H9 (cell line): ENCODE measurements at regions not wholly inside any gene's neighbourhood (a gene's known extent, or its start where the extent isn't known, plus 50 kb on each side); places are given as distances from the start of the nearest gene placed in this dataset.

Source experiments
- DNase-seq: peaks from one replicate; pipeline ENCODE4 v3.0.0-alpha.2; 2017
- H2AFZ ChIP-seq: one replicate; pipeline ENCODE4 v1.6.1; 2013; ENCODE audit warnings: mild to moderate bottlenecking, low read length, control low read depth, moderate library complexity
- H2AK5ac ChIP-seq: 2 replicates; pipeline ENCODE4 v1.6.1; 2013; ENCODE audit warnings: low read length, control low read depth, mixed read lengths; ENCODE audit not compliant: insufficient read length
- H2BK120ac ChIP-seq: one replicate; pipeline ENCODE4 v1.6.1; 2013; ENCODE audit warnings: low read depth, mild to moderate bottlenecking, low read length, control low read depth, inconsistent platforms; ENCODE audit not compliant: poor library complexity, severe bottlenecking
- H2BK12ac ChIP-seq: 2 replicates; pipeline ENCODE4 v1.6.1; 2013; ENCODE audit warnings: low read length, control low read depth, mixed read lengths, low read depth; ENCODE audit not compliant: insufficient read length
- H2BK15ac ChIP-seq: 2 replicates; pipeline ENCODE4 v1.6.1; 2013; ENCODE audit warnings: low read depth, low read length, control low read depth
- H2BK20ac ChIP-seq: one replicate; pipeline ENCODE4 v1.6.1; 2013; ENCODE audit warnings: low read depth, mild to moderate bottlenecking, low read length, control low read depth, inconsistent platforms; ENCODE audit not compliant: poor library complexity, severe bottlenecking
- H2BK5ac ChIP-seq: 2 replicates; pipeline ENCODE4 v1.6.1; 2013; ENCODE audit warnings: low read length, control low read depth, mixed read lengths; ENCODE audit not compliant: insufficient read length
- H3K14ac ChIP-seq: 2 replicates; pipeline ENCODE4 v1.6.1; 2013; ENCODE audit warnings: low read length, control low read depth; ENCODE audit not compliant: insufficient read depth
- H3K18ac ChIP-seq: 2 replicates; pipeline ENCODE4 v1.6.1; 2013; ENCODE audit warnings: low read depth, mild to moderate bottlenecking, mixed read lengths, low read length, control low read depth; ENCODE audit not compliant: insufficient read length
- H3K23ac ChIP-seq: 2 replicates; pipeline ENCODE4 v1.6.1; 2013; ENCODE audit warnings: low read length, control low read depth, mixed read lengths, low read depth; ENCODE audit not compliant: insufficient read length
- H3K23me2 ChIP-seq: 2 replicates; pipeline ENCODE4 v1.6.1; 2013; ENCODE audit warnings: low read depth, mild to moderate bottlenecking, mixed read lengths, low read length, control low read depth; ENCODE audit not compliant: insufficient read length, poor library complexity, severe bottlenecking
- H3K27ac ChIP-seq: 2 replicates; pipeline ENCODE4 v1.5.1; 2013; ENCODE audit warnings: low read length, control low read depth, mixed read lengths, low read depth; ENCODE audit not compliant: insufficient read length
- H3K27me3 ChIP-seq: 2 replicates; pipeline ENCODE4 v1.6.1; 2013; ENCODE audit warnings: low read length, control low read depth, inconsistent platforms; ENCODE audit not compliant: insufficient read depth
- H3K4ac ChIP-seq: 2 replicates; pipeline ENCODE4 v1.6.1; 2013; ENCODE audit warnings: low read depth, mild to moderate bottlenecking, control low read depth, inconsistent platforms, low read length, moderate library complexity
- H3K4me1 ChIP-seq: 2 replicates; pipeline ENCODE4 v1.6.1; 2013; ENCODE audit warnings: low read length, control low read depth, inconsistent platforms; ENCODE audit not compliant: insufficient read depth
- H3K4me2 ChIP-seq: 2 replicates; pipeline ENCODE4 v1.6.1; 2013; ENCODE audit warnings: low read length, control low read depth, mixed read lengths; ENCODE audit not compliant: insufficient read length, insufficient read depth
- H3K56ac ChIP-seq: 2 replicates; pipeline ENCODE4 v1.6.1; 2013; ENCODE audit warnings: low read depth, mild to moderate bottlenecking, mixed read lengths, low read length, control low read depth; ENCODE audit not compliant: insufficient read length
- H3K79me1 ChIP-seq: 2 replicates; pipeline ENCODE4 v1.6.1; 2013; ENCODE audit warnings: low read depth, mild to moderate bottlenecking, moderate library complexity, low read length, control low read depth, inconsistent platforms; ENCODE audit not compliant: insufficient read depth, poor library complexity, severe bottlenecking
- H3K79me2 ChIP-seq: 2 replicates; pipeline ENCODE4 v1.6.1; 2013; ENCODE audit warnings: low read length, control low read depth, inconsistent platforms; ENCODE audit not compliant: insufficient read depth
- H3K9ac ChIP-seq: 2 replicates; pipeline ENCODE4 v1.6.1; 2013; ENCODE audit warnings: low read length, control low read depth, mixed read lengths; ENCODE audit not compliant: insufficient read length; ENCODE audit errors: extremely low read depth
- H3K9me3 ChIP-seq: one replicate; pipeline ENCODE4 v1.6.1; 2013; ENCODE audit warnings: low read depth, low read length, inconsistent platforms; ENCODE audit not compliant: control insufficient read depth
- H3T11ph ChIP-seq: one replicate; pipeline ENCODE4 v1.6.1; 2013; ENCODE audit warnings: mild to moderate bottlenecking, low read length, control low read depth, inconsistent platforms
- H4K20me1 ChIP-seq: one replicate; pipeline ENCODE4 v1.6.1; 2013; ENCODE audit not compliant: control insufficient read depth, insufficient read length, insufficient read depth
- H4K5ac ChIP-seq: 2 replicates; pipeline ENCODE4 v1.6.1; 2013; ENCODE audit warnings: low read depth, mild to moderate bottlenecking, mixed read lengths, low read length, control low read depth; ENCODE audit not compliant: insufficient read length
- H4K8ac ChIP-seq: replicated peaks from 2 replicates; pipeline ENCODE4 v1.6.1; 2013; ENCODE audit warnings: low read length, control low read depth, mixed read lengths, low read depth; ENCODE audit not compliant: insufficient read length
- H4K91ac ChIP-seq: 2 replicates; pipeline ENCODE4 v1.6.1; 2013; ENCODE audit warnings: low read depth, mild to moderate bottlenecking, moderate library complexity, mixed read lengths, low read length, control low read depth; ENCODE audit not compliant: insufficient read length
- H3K27ac Mint-ChIP-seq, 3 experiments: 2 replicates in 2 of 3; 3 replicates in 1 of 3; pipeline ENCODE4 v1.8.0; 2020 to 2021; ENCODE audit warnings: mixed read lengths in 3 of 3, mild to moderate bottlenecking in 1 of 3, moderate library complexity in 1 of 3
- H3K27me3 Mint-ChIP-seq: 2 replicates; pipeline ENCODE4 v1.8.0; 2021; ENCODE audit warnings: low read depth, mild to moderate bottlenecking, moderate library complexity, mixed read lengths
- H3K36me3 Mint-ChIP-seq, 3 experiments: 2 replicates in 2 of 3; 3 replicates in 1 of 3; pipeline ENCODE4 v1.8.0; 2020 to 2021; ENCODE audit warnings: low read depth in 3 of 3, mixed read lengths in 3 of 3; ENCODE audit not compliant: insufficient read depth in 1 of 3
- H3K4me1 Mint-ChIP-seq, 2 experiments: 2 replicates each; pipeline ENCODE4 v1.8.0; 2020; ENCODE audit warnings: mixed read lengths in 2 of 2
- H3K4me3 Mint-ChIP-seq, 2 experiments: 2 replicates in 1 of 2; 3 replicates in 1 of 2; pipeline ENCODE4 v1.8.0; 2020 to 2021; ENCODE audit warnings: mild to moderate bottlenecking in 2 of 2, mixed read lengths in 2 of 2, moderate library complexity in 1 of 2
- H3K9me3 Mint-ChIP-seq, 2 experiments: 2 replicates in 1 of 2; 3 replicates in 1 of 2; pipeline ENCODE4 v1.8.0; 2020; ENCODE audit warnings: mild to moderate bottlenecking in 2 of 2, mixed read lengths in 2 of 2, moderate library complexity in 1 of 2
- CTCF ChIP-seq: fragments of 200-600 bp; sonication (generic); conservative IDR thresholded peaks from 3 replicates; pipeline ENCODE4 v1.8.0; 2021; ENCODE audit warnings: antibody characterized with exemption, mild to moderate bottlenecking
- WGBS: extraction: QIAGEN DNeasy Blood & Tissue Kit; methylation state at CpG from one replicate; pipeline ENCODE4 v1.1.7; 2013; ENCODE audit warnings: missing lambda C conversion rate, low lambda C conversion rate, mixed read lengths; ENCODE audit not compliant: insufficient read length; ENCODE audit errors: extremely low coverage; 5-methylcytosine and 5-hydroxymethylcytosine counted together

- Histone ChIP-seq H3K79me1 (no peaks in the 10 kb centered on the region), H2BK120ac (no peak overlapping the region), H3K27ac (no peak overlapping the region), H3K4me2 (no peak overlapping the region), H3K4me1 (no peaks in the 10 kb centered on the region), H3T11ph (no peak overlapping the region), H2BK20ac (no peak overlapping the region), H3K18ac (no peak overlapping the region), H3K56ac (no peak overlapping the region), H3K79me2 (no peaks in the 10 kb centered on the region), H3K14ac (no peak overlapping the region), H4K5ac (no peak overlapping the region), H4K20me1 (no peaks in the 10 kb centered on the region), H2AK5ac (no peak overlapping the region), H4K91ac (no peak overlapping the region), H4K8ac (no peak overlapping the region), H2BK12ac (no peak overlapping the region), H2AFZ (no peak overlapping the region), H3K23me2 (no peaks in the 10 kb centered on the region), H3K9me3 (no peaks in the 10 kb centered on the region), H2BK15ac (no peak overlapping the region), H3K9ac (no peak overlapping the region), H3K23ac (no peak overlapping the region), H2BK5ac (no peak overlapping the region), H3K27me3 (no peaks in the 10 kb centered on the region), H3K4ac (no peak overlapping the region)
- Mint-ChIP-seq H3K4me1 (peaks cover 0 to 6% of the 10 kb centered on the region in 2 experiments; a peak in 2 of 4 replicates), H3K36me3 (peaks cover 0 to 5% (median 0%) of the 10 kb centered on the region in 3 experiments; a peak in 2 of 7 replicates), H3K9me3 (peaks cover 0 to 5% of the 10 kb centered on the region in 2 experiments; a peak in 1 of 5 replicates), H3K27ac (no peak overlapping the region), H3K27me3 (0 out of 2 replicates have a peak, but pooled peaks cover 1% of the 10 kb centered on the region), H3K4me3 (no peak overlapping the region)
- DNase-seq, result no peak
- no peak for TF ChIP-seq CTCF
- WGBS, result no CpG with 5 or more reads among the region's 2 CpGs
Observed at GRCh38 chr18:5024741-5025140, 172.3 kb downstream of the AKAIN1 start.
